Right lobe of liver (tissue), 6 donors: ENCODE measurements at regions not wholly inside any gene's neighbourhood (a gene's known extent, or its start where the extent isn't known, plus 50 kb on each side); places are given as distances from the start of the nearest gene placed in this dataset.

ENCODE experiments used
- ATAC-seq, 4 donors: fragments of 200-7000 bp; cut with Tn5 transposase; one replicate each; pipeline ENCODE4 v1.9.1; 2020; ENCODE audit warnings: mild to moderate bottlenecking in 4 of 4, moderate library complexity in 4 of 4
- DNase-seq, 3 donors: peaks; one replicate each; pipeline ENCODE4 v3.0.0-alpha.2; 2020
- H3K27ac ChIP-seq, 3 donors: fragments of 200-600 bp; one replicate each; pipeline ENCODE4 v1.8.0; 2022
- H3K27me3 ChIP-seq, 2 donors: fragments of 200-600 bp; one replicate each; pipeline ENCODE4 v1.8.0; 2022
- H3K36me3 ChIP-seq, 4 donors: fragments of 200-600 bp; sonication (generic) in 1 of 4; one replicate each; pipeline versions ENCODE4 v1.5.1 to v1.8.0; 2017 to 2022; ENCODE audit warnings: control low read depth in 1 of 4
- H3K4me1 ChIP-seq, 4 donors: fragments of 200-600 bp; sonication (generic) in 1 of 4; one replicate each; pipeline versions ENCODE4 v1.5.1 to v1.8.0; 2017 to 2022; ENCODE audit warnings: control low read depth in 1 of 4
- H3K4me3 ChIP-seq, 3 donors: fragments of 200-600 bp; one replicate each; pipeline ENCODE4 v1.8.0; 2022
- H3K9me3 ChIP-seq, 4 donors: fragments of 200-600 bp; sonication (generic) in 1 of 4; one replicate each; pipeline versions ENCODE4 v1.5.1 to v1.8.0; 2017 to 2022; ENCODE audit warnings: control low read depth in 1 of 4
- POLR2A ChIP-seq: fragments of 450-650 bp; IDR thresholded peaks from one replicate; pipeline ENCODE4 v1.6.1; 2017; ENCODE audit warnings: antibody characterized with exemption, mild to moderate bottlenecking
- WGBS: methylation state at CpG from one replicate; pipeline ENCODE4 v1.1.6; 2018; ENCODE audit warnings: low coverage, low lambda C conversion rate; ENCODE audit not compliant: insufficient coverage; ENCODE audit errors: missing lambda C conversion rate; 5-methylcytosine and 5-hydroxymethylcytosine counted together
- intact Hi-C, 2 donors: fragments of 100-400 bp; cut with DNase I; formaldehyde crosslinking; loops; one replicate each; pipeline versions ENCODE4 v1.11.2 to v1.14.1; 2022
- TF ChIP-seq, protein P1 (sequence below), 4 donors: fragments of 200-600 bp in 3 of 4; fragments of 450-650 bp in 1 of 4; IDR thresholded peaks; one replicate each; pipeline versions ENCODE4 v1.5.1 to v1.8.0; 2016 to 2022; ENCODE audit warnings: antibody characterized with exemption in 4 of 4, mild to moderate bottlenecking in 2 of 4
- donor health status: DM: no; HTN: yes; CAD: no.
- donor health status: DM: no; HTN: no; CAD: no.
- donor health status: DM: no; HTN: no; CAD: no.
- donor health status: DM: no; HTN: yes; CAD: no.
- donor health status: DM: no; HTN: yes; CAD: no.

DNA sequence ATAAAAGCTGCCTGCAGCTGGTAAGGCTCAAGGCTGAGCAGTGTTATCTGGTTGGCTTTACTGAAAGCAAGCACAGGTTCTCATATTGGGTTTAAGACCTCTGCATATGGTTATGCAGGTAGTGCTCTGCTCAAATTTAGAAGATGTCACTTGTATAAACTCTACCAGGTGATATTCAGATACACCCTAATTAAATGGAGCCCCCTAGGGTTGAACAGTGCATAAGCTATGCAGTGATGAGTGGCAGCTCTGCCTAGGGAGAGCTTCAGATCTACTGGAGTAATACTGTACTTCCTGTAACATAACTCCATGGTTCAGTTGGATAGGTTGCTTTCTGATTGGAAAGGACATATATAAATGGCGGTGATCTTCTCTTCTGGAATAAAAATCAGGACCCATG, 222.7 kb downstream of the CYRIA start:
- no peaks in the 10 kb centered on the region for H3K4me1 ChIP-seq
- no peak for DNase-seq
- TF ChIP-seq POLR2A = no peak
- TF ChIP-seq, protein P1, sequence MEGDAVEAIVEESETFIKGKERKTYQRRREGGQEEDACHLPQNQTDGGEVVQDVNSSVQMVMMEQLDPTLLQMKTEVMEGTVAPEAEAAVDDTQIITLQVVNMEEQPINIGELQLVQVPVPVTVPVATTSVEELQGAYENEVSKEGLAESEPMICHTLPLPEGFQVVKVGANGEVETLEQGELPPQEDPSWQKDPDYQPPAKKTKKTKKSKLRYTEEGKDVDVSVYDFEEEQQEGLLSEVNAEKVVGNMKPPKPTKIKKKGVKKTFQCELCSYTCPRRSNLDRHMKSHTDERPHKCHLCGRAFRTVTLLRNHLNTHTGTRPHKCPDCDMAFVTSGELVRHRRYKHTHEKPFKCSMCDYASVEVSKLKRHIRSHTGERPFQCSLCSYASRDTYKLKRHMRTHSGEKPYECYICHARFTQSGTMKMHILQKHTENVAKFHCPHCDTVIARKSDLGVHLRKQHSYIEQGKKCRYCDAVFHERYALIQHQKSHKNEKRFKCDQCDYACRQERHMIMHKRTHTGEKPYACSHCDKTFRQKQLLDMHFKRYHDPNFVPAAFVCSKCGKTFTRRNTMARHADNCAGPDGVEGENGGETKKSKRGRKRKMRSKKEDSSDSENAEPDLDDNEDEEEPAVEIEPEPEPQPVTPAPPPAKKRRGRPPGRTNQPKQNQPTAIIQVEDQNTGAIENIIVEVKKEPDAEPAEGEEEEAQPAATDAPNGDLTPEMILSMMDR (IDR thresholded peaks at IDR 0.05) = no peak
- intact Hi-C loops = no loop called here
- no peak overlapping the region for H3K4me3 ChIP-seq
- WGBS = 58% methylated on average over 1 of the region's 1 CpG
- no peak overlapping the region for H3K27ac ChIP-seq
- ATAC-seq = no peak
- H3K36me3 ChIP-seq = no peaks in the 10 kb centered on the region
- no peaks in the 10 kb centered on the region for H3K9me3 ChIP-seq
- H3K27me3 ChIP-seq = no peaks in the 10 kb centered on the region

DNA sequence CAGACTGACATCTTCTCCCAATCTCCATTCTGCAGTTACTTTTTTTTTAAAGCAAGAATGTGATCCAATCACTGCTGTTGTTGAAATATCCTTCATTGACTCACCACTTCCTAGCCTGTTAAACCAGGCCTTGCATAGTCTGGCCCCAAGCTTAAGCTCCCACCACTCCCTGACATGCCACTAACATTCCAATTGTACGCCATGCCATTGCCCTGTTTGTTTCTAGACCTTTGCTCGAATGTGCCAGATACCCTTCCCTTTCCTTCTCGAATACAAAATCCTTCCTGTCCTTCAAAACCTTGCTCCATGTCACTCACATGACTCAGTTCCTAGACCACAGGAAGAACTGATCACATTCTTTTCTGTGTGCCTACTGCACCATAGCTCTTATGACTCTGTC, 224.2 kb downstream of the CYRIA start:
- Histone ChIP-seq H3K4me1 (no peaks in the 10 kb centered on the region), H3K27me3 (no peaks in the 10 kb centered on the region), H3K36me3 (no peaks in the 10 kb centered on the region), H3K4me3 (no peak overlapping the region), H3K9me3 (no peaks in the 10 kb centered on the region), H3K27ac (no peak overlapping the region)
- intact Hi-C loops = no loop called here
- WGBS = 63% methylated on average over 3 of the region's 3 CpGs
- ATAC-seq = no peak
- no peak for TF ChIP-seq POLR2A
- TF ChIP-seq, protein P1 (IDR thresholded peaks at IDR 0.05) = no peak
- DNase-seq = no peak

DNA sequence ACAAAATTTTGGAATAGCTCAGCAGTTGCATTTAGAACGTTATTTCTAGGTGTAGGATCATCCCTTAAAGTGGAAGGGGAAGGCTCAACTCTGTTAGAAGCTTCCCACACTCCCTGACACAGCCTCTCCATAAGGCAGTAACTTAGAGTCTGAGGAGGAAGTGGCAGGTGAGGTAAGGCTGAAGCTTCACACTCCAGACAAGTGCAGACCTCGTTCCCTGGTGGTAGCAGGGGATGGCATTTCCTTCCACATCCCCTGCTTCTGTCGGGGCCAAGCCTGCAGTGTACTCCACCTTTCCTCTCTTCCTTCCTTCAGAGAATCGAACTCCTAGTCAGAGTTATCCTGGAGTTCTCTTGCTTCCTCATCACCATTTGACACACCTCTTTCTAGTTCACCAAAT, 224.7 kb downstream of the CYRIA start:
- Histone ChIP-seq H3K9me3 (no peaks in the 10 kb centered on the region), H3K27ac (no peak overlapping the region), H3K4me3 (no peak overlapping the region), H3K27me3 (no peaks in the 10 kb centered on the region), H3K4me1 (no peaks in the 10 kb centered on the region), H3K36me3 (no peaks in the 10 kb centered on the region)
- DNase-seq (no peak), ATAC-seq (no peak)
- no peak for TF ChIP-seq POLR2A
- TF ChIP-seq, protein P1 (IDR thresholded peaks at IDR 0.05) = no peak
- intact Hi-C loops = no loop called here
- 37% methylated on average over 4 of the region's 4 CpGs for WGBS

DNA sequence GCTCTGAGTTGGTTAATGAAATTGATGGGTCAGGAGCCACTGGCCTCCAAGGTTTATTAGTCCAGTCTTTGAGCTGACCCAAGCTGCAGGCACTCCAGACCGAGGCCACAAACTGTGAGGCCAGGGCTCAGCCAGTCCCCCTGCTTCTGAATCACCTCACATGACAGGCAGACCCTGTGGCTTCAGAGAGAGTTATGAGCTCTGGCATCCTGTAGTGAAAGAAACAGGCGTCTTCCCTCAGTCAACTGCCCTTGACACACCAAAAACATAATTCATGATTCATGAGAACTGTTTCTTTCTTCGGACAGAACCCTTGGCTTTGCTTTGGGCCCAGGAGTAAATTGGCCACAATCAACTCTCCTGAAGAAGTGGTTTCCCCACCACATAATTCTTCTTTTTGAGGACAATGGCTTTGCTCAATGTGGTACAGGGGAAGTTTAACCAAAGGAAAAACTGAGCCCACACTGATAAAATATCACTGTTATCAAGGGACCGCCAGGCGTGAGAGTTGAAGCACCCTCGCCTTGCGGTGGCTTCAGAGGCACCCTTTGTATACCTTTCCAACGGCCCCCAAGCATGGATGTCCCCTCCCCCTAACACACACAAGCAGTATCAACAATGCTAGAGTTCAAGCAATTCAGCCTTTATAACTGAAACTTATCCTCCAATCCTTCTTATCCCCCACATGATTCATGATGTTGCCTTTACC, 226.9 kb downstream of the CYRIA start:
- 49% methylated on average over 5 of the region's 8 CpGs for WGBS
- TF ChIP-seq, protein P1 (IDR thresholded peaks at IDR 0.05) = no peak
- TF ChIP-seq POLR2A = no peak
- Histone ChIP-seq H3K36me3 (no peaks in the 10 kb centered on the region), H3K27me3 (no peaks in the 10 kb centered on the region), H3K4me1 (no peaks in the 10 kb centered on the region), H3K27ac (no peak overlapping the region), H3K4me3 (no peak overlapping the region), H3K9me3 (no peaks in the 10 kb centered on the region)
- intact Hi-C loops = no loop called here
- DNase-seq (no peak), ATAC-seq (no peak)
